Right lobe of liver (tissue), 6 donors: ENCODE measurements at regions not wholly inside any gene's neighbourhood (a gene's known extent, or its start where the extent isn't known, plus 50 kb on each side); places are given as distances from the start of the nearest gene placed in this dataset.

Source experiments
- ATAC-seq, 4 donors: fragments of 200-7000 bp; cut with Tn5 transposase; one replicate each; pipeline ENCODE4 v1.9.1; 2020; ENCODE audit warnings: mild to moderate bottlenecking in 4 of 4, moderate library complexity in 4 of 4
- DNase-seq, 3 donors: peaks; one replicate each; pipeline ENCODE4 v3.0.0-alpha.2; 2020
- H3K27ac ChIP-seq, 3 donors: fragments of 200-600 bp; one replicate each; pipeline ENCODE4 v1.8.0; 2022
- H3K27me3 ChIP-seq, 2 donors: fragments of 200-600 bp; one replicate each; pipeline ENCODE4 v1.8.0; 2022
- H3K36me3 ChIP-seq, 4 donors: fragments of 200-600 bp; sonication (generic) in 1 of 4; one replicate each; pipeline versions ENCODE4 v1.5.1 to v1.8.0; 2017 to 2022; ENCODE audit warnings: control low read depth in 1 of 4
- H3K4me1 ChIP-seq, 4 donors: fragments of 200-600 bp; sonication (generic) in 1 of 4; one replicate each; pipeline versions ENCODE4 v1.5.1 to v1.8.0; 2017 to 2022; ENCODE audit warnings: control low read depth in 1 of 4
- H3K4me3 ChIP-seq, 3 donors: fragments of 200-600 bp; one replicate each; pipeline ENCODE4 v1.8.0; 2022
- H3K9me3 ChIP-seq, 4 donors: fragments of 200-600 bp; sonication (generic) in 1 of 4; one replicate each; pipeline versions ENCODE4 v1.5.1 to v1.8.0; 2017 to 2022; ENCODE audit warnings: control low read depth in 1 of 4
- CTCF ChIP-seq, 4 donors: fragments of 200-600 bp in 3 of 4; fragments of 450-650 bp in 1 of 4; IDR thresholded peaks; one replicate each; pipeline versions ENCODE4 v1.5.1 to v1.8.0; 2016 to 2022; ENCODE audit warnings: antibody characterized with exemption in 4 of 4, mild to moderate bottlenecking in 2 of 4
- POLR2A ChIP-seq: fragments of 450-650 bp; IDR thresholded peaks from one replicate; pipeline ENCODE4 v1.6.1; 2017; ENCODE audit warnings: antibody characterized with exemption, mild to moderate bottlenecking
- WGBS: methylation state at CpG from one replicate; pipeline ENCODE4 v1.1.6; 2018; ENCODE audit warnings: low coverage, low lambda C conversion rate; ENCODE audit not compliant: insufficient coverage; ENCODE audit errors: missing lambda C conversion rate; 5-methylcytosine and 5-hydroxymethylcytosine counted together
- intact Hi-C, 2 donors: fragments of 100-400 bp; cut with DNase I; formaldehyde crosslinking; loops; one replicate each; pipeline versions ENCODE4 v1.11.2 to v1.14.1; 2022
- donor health status: DM: no; HTN: yes; CAD: no.
- donor health status: DM: no; HTN: no; CAD: no.
- donor health status: DM: no; HTN: no; CAD: no.
- donor health status: DM: no; HTN: yes; CAD: no.
- donor health status: DM: no; HTN: yes; CAD: no.

DNA sequence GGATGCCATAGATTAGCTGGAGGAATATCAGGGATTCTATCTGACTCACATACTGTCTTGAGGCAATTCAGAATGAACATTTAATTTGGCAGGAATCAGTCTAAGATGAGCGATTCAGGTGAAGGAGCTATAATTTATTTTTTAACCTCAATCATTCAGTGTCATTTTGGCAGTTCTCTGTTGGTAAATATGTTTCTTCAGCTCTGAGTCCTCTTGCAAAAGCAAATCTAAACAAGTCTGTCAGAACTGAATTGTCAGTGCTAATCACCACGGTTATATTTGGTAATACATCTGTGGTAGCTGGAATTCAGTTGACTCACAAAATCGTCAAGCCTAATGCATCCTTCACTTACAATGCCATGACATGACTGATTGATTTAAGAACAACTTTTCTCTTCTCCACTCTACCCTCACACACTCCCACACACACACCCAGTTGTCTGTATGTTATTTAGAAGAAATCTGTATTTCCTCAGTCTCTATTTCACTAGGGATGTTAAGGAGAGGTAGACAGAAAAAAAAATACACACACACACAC lies 516.6 kb upstream of the NXPH2 start:
- no peaks in the 10 kb centered on the region for H3K27me3 ChIP-seq
- no peak overlapping the region for H3K4me3 ChIP-seq
- no peaks in the 10 kb centered on the region for H3K9me3 ChIP-seq
- intact Hi-C loops: no loop called here
- no peak for TF ChIP-seq POLR2A
- no peak for TF ChIP-seq CTCF (IDR thresholded peaks at IDR 0.05)
- no peaks in the 10 kb centered on the region for H3K4me1 ChIP-seq
- ATAC-seq: peak in 1 of 4 donors; percentile 28
- no peak for DNase-seq
- WGBS: 33% methylated on average over 3 of the region's 3 CpGs
- no peak overlapping the region for H3K27ac ChIP-seq
- no peaks in the 10 kb centered on the region for H3K36me3 ChIP-seq

DNA sequence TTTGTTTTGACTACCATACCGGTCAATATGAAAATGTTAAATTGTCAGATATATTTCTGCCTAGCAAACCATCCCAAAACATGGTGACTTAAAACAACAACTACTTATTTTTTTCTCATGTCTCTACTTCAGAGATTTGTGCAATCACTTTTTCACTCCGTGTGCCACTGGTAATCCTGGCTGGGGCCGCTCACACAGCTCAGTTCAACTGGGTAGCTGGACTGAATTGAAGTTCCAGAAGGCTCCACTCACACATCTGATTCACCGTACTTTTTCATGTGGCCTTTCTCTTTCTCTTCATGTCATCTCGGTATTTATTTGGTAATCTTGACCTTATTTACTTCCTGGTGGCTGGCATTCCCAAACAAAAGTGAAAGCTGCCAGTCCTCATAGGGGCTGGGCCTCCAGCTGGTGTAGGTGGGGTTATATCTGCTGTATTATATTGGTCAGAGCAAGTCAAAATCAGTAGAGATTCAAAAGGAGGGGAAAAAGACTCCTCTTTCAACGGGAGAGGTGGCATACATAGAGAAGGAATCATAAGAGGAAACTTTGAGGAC lies 513.9 kb upstream of the NXPH2 start:
- ATAC-seq: peak in 2 of 4 donors; percentile 69 to 88
- H3K9me3 ChIP-seq: no peaks in the 10 kb centered on the region
- H3K27me3 ChIP-seq: no peaks in the 10 kb centered on the region
- H3K4me3 ChIP-seq: no peak overlapping the region
- intact Hi-C loops: no loop called here
- H3K36me3 ChIP-seq: no peaks in the 10 kb centered on the region
- no peak for DNase-seq
- TF ChIP-seq CTCF (IDR thresholded peaks at IDR 0.05) (no peak), POLR2A (no peak)
- peak overlapping the region in 1 of 3 donors; percentile 4 for H3K27ac ChIP-seq
- 41% methylated on average over 6 of the region's 6 CpGs for WGBS
- no peaks in the 10 kb centered on the region for H3K4me1 ChIP-seq

DNA sequence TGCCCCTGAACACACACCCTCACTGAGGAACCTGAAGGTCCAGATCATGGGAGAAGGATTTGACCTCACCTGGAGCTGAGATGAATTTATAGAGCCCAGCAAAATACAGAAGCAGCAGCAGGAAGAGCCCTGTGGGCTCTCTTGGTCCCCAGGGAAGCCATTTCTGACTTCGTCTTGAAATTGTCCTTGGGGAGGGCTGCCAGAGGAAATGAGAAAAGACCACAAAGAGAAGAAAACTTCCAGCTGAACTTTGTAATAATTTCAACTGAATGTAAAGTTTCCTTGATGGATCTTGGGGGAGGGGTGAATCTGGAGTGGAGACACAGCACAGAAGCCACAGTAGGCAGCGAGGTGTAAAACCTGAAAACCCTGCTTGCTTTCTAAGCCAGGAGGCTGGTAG lies 500.9 kb upstream of the NXPH2 start:
- ATAC-seq (no peak), DNase-seq (no peak)
- WGBS: 46% methylated on average over 2 of the region's 2 CpGs
- Histone ChIP-seq H3K9me3 (no peaks in the 10 kb centered on the region), H3K27ac (no peak overlapping the region), H3K36me3 (no peaks in the 10 kb centered on the region), H3K4me3 (no peak overlapping the region), H3K27me3 (no peaks in the 10 kb centered on the region), H3K4me1 (no peaks in the 10 kb centered on the region)
- intact Hi-C loops: no loop called here
- no peak for TF ChIP-seq CTCF (IDR thresholded peaks at IDR 0.05)
- TF ChIP-seq POLR2A: no peak

DNA sequence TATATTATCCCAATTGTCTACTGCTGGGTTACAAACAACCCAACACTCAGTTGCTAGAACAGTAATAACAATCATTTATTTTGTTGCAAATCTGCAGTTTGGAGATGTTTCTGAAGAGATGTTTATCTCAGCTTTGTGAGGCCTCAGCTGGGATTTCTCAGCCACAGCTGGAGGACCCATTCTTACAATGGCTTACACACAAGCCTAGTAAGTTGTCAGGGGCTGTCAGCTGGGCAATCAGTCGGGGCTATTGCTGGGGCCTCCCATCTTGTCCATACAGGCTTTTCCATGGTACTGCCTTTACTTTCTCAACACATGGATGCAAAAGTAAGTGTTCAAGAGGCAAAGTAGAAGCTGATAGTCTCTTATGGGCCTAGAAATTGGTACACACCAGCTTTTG lies 491.7 kb upstream of the NXPH2 start:
- Histone ChIP-seq H3K9me3 (no peaks in the 10 kb centered on the region), H3K4me1 (no peaks in the 10 kb centered on the region), H3K27ac (no peak overlapping the region), H3K27me3 (no peaks in the 10 kb centered on the region), H3K36me3 (no peaks in the 10 kb centered on the region), H3K4me3 (no peak overlapping the region)
- WGBS: 22% methylated on average over 1 of the region's 1 CpG
- DNase-seq (no peak), ATAC-seq (no peak)
- intact Hi-C loops: no loop called here
- TF ChIP-seq CTCF (IDR thresholded peaks at IDR 0.05) (no peak), POLR2A (no peak)
